ENCODE measurements at regions not wholly inside any gene's neighbourhood (a gene's known extent, or its start where the extent isn't known, plus 50 kb on each side); places are given as distances from the start of the nearest gene placed in this dataset.

- TF ChIP-seq CTCF (IDR thresholded peaks at IDR 0.05; ENCODE audit: poor library complexity, severe bottlenecking): no peak
- ATAC-seq (ENCODE audit: low read depth) (no peak), DNase-seq (ENCODE audit: low spot score) (no peak)
These were observed 50.4 kb upstream of the HNRNPU start for GRCh38 chr1:244914761-244915160.

More at GRCh38 chr1:244914761-244915160, 50.4 kb upstream of the HNRNPU start:
- Histone ChIP-seq H3K36me3 (ENCODE audit: low read depth) (no peaks in the 10 kb centered on the region), H3K4me1 (ENCODE audit: insufficient read depth, poor library complexity, severe bottlenecking) (no peaks in the 10 kb centered on the region), H3K27ac (ENCODE audit: poor library complexity, severe bottlenecking) (no peak overlapping the region), H3K9me3 (ENCODE audit: severe bottlenecking) (no peaks in the 10 kb centered on the region), H3K4me3 (ENCODE audit: severe bottlenecking) (no peak overlapping the region), H3K27me3 (ENCODE audit: insufficient read depth, poor library complexity, severe bottlenecking) (peaks cover 3% of the 10 kb centered on the region)

All from RWPE2 (cell line).